HG03103 (cell line): ENCODE measurements at regions not wholly inside any gene's neighbourhood (a gene's known extent, or its start where the extent isn't known, plus 50 kb on each side); places are given as distances from the start of the nearest gene placed in this dataset.
"Not testable (repeated sequence)": the region's sequence is repeated elsewhere in the genome, so short reads cannot be mapped to it uniquely, and the experiment has no call there.

Source experiments
- ATAC-seq: cut with Tn5 transposase; IDR thresholded peaks from one replicate; pipeline ENCODE4 v1.9.1; 2021; ENCODE audit warnings: low read depth; ENCODE audit not compliant: unreplicated experiment

GRCh38 chr16:29297809-29298177 is 108.7 kb downstream of the NPIPB11 start:
- ATAC-seq, result not testable (repeated sequence)

- ATAC-seq, result not testable (repeated sequence)
Measured at GRCh38 chr16:29297144-29297808, 109.2 kb downstream of the NPIPB11 start.

GRCh38 chr16:29296176-29296575 is 110.3 kb downstream of the NPIPB11 start:
- not testable (repeated sequence) for ATAC-seq

- not testable (repeated sequence) for ATAC-seq
Measured at GRCh38 chr16:29294951-29295795, 111.3 kb downstream of the NPIPB11 start.

GRCh38 chr16:29294400-29294933 is 112.0 kb downstream of the NPIPB11 start:
- not testable (repeated sequence) for ATAC-seq

- ATAC-seq, result not testable (repeated sequence)
Measured at GRCh38 chr16:29293545-29293944, 113.0 kb downstream of the NPIPB11 start.

GRCh38 chr16:29292952-29293471 is 113.5 kb downstream of the NPIPB11 start:
- ATAC-seq, result not testable (repeated sequence)

- ATAC-seq, result not testable (repeated sequence)
Measured at GRCh38 chr16:29291329-29292271, 114.9 kb downstream of the NPIPB11 start.

GRCh38 chr16:29290631-29291247 is 115.8 kb downstream of the NPIPB11 start:
- peak; percentile 57 for ATAC-seq

GRCh38 chr16:29289516-29290239 is 116.8 kb downstream of the NPIPB11 start:
- ATAC-seq, result not testable (repeated sequence)

- ATAC-seq, result not testable (repeated sequence)
Measured at GRCh38 chr16:29288711-29289474, 117.6 kb downstream of the NPIPB11 start.

- not testable (repeated sequence) for ATAC-seq
Measured at GRCh38 chr16:29287871-29288535, 118.5 kb downstream of the NPIPB11 start.

GRCh38 chr16:29287246-29287645 is 119.3 kb downstream of the NPIPB11 start:
- ATAC-seq, result not testable (repeated sequence)

GRCh38 chr16:29286796-29287195 is 119.7 kb downstream of the NPIPB11 start:
- ATAC-seq, result not testable (repeated sequence)

GRCh38 chr16:29286161-29286560 is 120.3 kb downstream of the NPIPB11 start:
- not testable (repeated sequence) for ATAC-seq

GRCh38 chr16:29285151-29285885 is 121.2 kb downstream of the NPIPB11 start:
- not testable (repeated sequence) for ATAC-seq

- not testable (repeated sequence) for ATAC-seq
Measured at GRCh38 chr16:29284723-29285122, 121.8 kb downstream of the NPIPB11 start.
